AG08395 (cell line): ENCODE measurements at regions not wholly inside any gene's neighbourhood (a gene's known extent, or its start where the extent isn't known, plus 50 kb on each side); places are given as distances from the start of the nearest gene placed in this dataset.

Experiments used
- DNase-seq: peaks from one replicate; pipeline ENCODE4 v3.0.0; 2012; ENCODE audit warnings: mixed read lengths, low spot score

DNA sequence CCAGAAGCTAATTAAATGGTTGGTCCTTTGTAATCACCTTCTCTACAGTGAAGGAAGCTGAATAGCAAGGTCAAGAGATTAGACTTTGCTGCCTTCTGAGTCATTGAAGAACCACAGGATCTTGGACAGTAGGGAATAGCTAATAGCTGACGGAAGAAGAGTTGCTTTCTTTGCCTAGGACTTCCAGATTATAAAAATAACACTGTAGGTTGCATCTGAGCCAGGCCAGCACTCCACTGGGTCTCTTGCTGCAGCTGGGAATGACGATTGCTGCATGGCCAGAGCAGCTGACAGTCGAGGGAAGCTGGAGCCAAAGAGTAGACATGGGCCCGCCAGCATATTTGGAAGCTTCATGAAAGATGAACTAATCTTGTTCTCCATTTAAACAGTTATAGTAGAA lies 81.5 kb upstream of the KCNMB2 start:
- DNase-seq = peak; percentile 64

DNA sequence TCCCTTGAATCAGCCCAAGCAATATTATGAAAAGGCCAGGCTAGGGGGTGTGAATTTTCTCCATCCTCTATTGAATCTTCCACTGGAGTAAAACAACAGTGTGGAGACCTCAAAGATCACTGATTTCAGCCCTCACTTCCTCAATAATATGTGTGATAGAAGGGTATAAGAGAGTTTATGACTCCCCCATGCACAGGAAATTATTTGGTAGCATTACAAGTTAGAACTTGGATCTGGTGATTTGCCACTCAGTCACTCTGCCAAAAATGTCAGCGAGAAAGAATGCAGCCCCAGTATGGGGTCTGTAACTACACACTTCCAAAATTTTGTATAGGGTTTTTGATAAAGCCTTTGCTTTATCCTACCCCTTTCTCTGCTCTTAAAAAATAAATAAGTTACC lies 81.0 kb upstream of the KCNMB2 start:
- no peak for DNase-seq

DNA sequence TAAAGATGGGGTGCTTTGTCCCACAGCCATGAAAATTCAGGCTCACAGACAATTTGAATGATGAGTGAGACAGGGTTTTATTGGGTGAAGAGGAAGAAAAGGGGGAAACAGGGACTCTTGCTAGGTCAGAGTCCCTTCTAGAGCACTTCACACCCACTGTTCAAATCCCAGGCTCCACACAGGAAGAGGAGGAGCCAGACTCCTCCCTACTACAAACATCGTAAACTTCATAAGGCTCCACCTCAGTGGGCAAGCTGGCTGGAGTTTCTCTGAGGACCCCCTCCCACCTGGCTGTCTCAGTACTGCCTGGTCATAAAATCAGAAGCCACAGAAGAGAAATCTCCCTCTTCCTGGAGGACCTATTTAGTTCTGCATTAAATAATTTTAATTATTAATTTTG lies 80.3 kb upstream of the KCNMB2 start:
- DNase-seq = no peak

DNA sequence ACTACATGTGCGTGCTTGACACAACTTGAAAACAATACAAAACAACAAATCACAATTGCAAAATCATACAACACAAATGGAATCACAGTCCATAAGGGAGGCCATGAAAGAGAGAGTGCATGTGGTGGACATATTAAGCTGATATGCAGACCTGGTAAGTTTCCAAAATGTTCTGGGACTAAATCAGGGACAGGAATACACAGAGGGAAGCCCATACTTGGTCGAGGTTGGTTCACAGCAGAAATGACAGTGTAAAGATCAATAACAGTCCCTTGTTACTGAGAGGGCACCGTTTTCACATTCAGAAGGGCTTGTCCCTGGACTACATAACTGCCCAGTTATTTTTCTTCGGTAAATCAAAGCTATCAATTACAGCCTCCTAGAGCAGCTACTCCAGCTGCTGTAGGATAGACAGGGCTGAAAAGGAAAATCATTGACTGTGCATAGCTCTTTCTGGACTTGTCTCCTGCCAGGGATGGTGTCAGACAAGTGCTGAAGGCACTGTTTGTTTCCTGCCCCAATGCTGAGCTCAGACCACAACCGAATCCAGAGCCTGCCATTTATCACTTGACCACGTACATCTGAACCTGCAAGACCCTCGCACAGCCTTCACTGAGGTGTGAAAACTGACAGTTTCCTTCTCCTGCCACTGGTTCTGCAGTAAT lies 79.5 kb upstream of the KCNMB2 start:
- no peak for DNase-seq

DNA sequence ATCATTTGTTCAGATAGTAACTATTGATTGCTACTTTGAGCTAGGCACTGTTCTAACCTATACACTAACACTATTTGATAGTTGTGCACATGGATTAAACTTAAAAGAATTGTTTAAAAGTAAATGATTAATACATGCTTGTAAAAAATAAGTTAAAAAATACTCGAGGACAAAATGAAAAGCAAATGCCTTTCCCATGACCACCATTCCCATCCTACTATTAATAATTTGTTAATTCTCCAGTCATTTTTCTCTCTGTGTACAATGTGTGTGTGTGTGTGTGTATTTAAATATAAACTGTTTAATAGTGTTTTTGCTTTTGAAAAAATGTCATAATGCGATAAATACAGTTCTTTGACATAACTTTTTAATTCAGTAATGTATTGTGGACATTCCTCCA lies 78.7 kb upstream of the KCNMB2 start:
- no peak for DNase-seq

DNA sequence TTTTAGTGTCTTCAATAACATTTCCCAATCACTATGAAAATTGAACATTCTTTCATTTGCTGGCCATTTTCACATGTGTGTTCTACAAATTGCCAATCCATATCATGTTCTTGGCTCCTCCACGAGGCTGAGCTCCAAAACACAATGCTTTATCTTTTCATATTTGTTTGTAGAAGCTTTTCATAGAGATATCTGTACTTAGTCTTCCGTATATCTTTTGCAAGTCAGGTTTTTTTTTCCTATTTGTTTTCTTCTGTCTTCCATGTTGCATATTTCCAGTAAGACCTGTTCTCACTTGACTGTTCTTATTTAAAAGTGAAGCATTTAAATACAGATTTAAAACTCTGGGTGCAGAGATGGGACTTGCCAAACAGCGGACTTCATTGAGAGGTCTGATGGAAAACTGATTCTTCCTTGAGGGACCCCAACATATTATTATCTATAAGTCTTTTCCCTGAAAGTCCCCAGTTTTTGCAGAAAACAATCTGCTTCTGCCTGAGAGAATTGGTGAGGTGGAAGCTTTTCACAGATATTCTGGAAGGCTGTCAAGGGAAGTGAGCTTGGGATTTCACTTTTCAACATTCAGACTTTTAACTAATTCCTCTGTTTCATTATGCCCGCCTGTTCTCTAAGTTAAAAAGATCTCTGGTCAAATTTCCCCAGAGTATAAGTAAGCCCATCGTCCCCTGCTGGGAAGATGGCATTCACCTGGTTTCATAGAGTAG lies 77.8 kb upstream of the KCNMB2 start:
- DNase-seq = no peak

DNA sequence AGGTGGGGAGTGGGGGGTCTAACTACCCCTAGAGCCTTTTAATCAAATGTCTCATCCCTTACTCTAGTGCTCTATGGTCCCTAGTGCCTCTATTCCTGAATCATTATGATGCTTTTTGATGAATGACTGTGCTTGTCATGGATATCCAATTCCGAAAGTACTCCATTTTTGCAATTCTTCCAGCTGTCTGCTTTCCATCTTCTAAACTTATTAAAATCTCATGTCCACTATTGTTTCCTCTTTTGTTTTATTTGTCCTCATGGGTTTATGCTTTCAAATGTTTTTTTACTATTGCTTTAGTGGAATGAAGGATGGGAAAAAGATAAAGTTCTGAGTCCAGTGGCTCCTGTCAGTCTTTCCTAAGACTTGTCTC lies 77.2 kb upstream of the KCNMB2 start:
- DNase-seq = no peak

DNA sequence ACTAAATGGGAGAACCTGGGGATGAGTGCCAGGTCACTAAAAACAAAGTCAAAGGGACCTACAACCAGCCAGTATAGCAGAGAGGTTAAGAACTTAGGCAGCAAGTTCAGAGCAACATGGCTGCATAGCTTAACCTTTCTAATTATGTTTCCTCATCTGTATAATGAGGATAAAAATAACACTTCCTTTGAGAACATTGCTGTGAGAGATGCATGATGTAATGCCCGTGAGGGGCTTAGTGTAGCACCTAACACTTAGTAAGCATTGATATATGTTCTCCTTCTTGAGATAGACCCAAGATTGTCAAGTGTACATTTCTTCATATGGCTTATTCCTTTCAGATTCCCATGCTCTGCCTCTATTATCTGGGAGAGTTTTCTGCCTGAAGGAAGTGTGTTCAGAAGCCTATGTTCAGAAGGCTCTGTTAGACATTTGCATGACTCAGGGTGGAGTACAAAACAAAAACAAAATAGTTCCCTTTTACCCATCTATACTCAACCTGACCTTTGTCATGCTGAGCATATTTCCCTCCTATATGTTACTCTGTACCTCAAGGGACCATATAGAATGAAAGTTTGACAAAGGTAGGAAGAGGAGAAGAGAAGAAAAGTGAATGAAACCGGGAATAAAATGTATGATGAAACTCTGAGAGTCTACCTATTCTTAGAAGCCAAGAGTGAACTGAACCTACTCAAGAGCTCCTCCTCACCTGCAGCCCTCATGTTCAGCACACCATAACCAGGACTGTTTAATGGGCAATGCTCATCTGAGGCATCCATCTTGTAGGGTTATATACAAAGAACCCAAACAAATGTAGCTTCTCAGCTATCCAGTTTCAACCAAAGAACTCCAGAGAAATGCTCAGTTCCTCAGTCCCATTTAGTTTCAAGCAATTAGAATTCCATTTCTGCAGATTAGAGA lies 70.7 kb upstream of the KCNMB2 start:
- no peak for DNase-seq

DNA sequence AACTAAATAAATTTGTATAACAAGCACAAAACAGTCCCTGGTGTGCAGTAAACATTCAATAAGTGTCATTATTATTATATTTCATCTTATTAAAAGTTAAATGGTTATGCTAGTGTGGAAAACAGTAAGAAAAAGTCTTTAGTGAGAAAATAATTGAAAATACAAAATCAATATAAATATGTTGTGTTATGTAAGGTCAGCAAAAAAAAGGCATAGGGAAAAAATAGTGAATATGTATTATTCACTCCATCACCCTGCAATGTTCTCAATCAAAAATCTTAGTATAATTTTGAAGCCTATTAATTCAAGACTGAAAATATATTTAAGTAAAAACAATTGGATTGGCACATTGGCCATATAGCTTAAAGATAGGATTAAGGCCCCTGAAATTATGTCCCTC lies 63.3 kb upstream of the KCNMB2 start:
- DNase-seq = no peak

DNA sequence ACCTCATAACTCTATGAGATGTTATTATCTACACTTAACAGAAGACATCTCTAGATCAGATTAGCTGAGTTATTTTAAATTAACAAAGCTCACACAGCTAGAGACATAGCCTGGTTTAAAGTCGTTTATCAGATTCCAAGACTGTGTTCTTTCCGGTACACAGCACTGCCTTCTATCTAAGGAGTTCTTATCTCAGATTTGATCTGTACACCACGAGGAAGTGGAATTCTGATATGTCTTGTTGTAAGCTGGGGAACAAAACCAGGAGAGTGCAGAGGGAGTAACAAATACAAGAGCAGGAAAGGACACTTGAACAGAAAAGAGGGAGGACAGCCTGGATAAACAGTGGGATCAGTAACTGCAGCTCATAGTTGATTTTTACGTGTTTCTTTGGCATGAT lies 61.7 kb upstream of the KCNMB2 start:
- no peak for DNase-seq

DNA sequence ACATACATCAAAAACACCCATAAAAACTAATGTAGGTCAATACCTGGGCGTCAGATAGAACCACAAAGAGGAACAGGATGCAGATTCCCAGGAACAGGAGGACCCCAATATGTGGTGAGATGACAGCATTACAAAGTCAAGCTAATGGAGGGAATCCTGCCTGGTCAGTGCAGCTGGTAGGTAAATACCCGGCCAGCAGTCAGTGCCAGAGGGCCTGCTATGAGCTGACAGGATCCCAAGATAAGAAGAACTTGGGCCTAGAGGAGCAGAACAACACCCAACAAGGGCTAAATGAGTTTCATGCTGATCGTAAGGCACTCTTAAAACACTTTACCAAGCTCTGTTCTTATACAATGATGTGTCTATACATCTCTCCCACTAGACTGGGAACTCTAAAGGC lies 61.2 kb upstream of the KCNMB2 start:
- DNase-seq = no peak

DNA sequence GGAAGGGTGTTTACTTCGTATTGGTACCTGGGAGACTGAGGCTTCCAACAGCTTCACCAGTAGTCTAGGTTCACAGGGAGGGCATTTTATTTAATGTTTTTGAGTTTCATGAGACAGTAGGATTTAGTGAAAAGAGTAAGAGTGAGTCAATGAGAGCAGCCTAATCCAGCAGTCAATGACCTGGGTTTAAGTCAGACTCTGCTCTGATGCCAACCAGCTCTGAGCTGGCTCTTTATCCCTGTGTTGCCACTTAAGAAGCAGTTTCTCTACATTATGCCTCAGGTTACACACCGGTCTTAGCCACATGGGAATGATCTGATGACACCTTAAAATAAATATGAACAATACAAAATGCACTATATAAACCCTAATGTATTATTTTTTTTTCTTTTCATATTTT lies 59.4 kb upstream of the KCNMB2 start:
- DNase-seq = peak; percentile 11

DNA sequence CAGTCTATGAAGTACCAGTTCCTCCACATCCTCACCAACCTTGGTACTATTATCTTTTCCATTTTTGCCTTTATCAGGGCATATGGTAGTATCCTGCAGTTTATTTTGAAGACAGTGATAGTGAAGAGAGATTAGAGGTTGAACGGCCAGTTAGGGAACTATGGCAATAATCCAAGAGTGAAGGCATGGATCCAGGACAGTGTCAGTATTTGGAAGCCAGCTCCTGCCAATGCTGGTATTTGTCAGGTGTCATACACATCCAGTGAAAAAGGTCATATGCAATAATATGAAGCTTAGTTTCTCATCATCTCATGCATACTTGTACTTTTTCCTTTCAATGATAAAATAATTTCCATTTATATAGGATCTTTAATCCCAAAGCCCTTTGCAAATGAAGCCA lies 56.8 kb upstream of the KCNMB2 start:
- no peak for DNase-seq

DNA sequence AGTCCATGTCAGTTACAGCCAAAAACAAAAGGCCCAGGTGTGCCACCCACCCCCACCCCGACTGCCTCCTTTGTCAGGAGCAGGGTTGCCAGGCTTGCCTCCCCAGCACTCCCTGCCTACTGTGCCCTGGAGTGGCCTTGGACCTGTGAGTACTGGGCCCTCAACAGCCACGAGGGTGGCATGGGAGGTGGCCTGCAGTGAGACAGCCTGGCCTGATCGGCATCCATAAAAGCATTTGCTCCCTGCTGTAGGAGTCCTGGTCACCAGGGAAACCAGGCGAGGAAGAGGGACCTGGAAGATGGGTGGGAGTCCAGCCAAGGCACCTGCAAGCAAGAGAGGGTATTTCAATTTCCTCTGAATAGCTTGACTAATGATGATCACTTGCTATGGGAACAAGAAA lies 56.4 kb upstream of the KCNMB2 start:
- no peak for DNase-seq

DNA sequence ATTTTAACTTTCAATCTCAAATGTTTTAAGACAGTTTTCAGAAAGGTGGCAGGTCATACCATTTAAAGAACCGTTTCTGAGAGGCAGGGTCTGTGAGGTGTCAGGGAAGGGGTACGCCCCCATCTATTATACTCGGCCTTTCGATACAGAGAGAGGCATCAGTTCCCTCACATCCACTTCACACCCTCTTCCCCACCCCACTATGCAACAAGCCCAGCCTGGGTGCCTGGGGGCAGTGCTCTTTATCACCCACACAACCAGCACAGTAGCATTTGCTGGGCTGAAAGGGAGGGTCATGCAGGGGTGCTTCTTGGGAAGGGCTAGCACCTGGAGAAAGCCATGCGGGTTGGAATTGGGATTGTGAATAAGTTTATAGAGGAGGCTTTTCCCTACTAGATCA lies 56.0 kb upstream of the KCNMB2 start:
- no peak for DNase-seq

DNA sequence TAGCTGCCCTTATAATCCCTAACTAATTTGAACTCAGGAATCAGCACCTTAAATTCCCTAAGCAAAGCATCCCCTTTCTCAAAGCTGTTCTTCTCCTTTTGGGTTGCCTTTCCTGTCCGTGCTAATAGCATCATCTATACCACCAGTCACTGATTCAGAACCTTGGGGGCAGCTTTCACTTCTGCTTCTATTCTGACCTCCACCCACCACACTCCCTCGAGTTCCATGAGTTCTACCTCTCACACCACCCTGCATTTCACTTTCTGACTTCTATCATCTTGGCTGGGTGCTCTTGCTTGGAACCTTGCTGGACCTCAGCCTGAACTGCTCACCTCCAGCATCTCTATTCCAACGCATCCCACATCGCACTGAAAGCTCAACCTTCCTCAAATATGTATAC lies 55.4 kb upstream of the KCNMB2 start:
- DNase-seq = no peak

DNA sequence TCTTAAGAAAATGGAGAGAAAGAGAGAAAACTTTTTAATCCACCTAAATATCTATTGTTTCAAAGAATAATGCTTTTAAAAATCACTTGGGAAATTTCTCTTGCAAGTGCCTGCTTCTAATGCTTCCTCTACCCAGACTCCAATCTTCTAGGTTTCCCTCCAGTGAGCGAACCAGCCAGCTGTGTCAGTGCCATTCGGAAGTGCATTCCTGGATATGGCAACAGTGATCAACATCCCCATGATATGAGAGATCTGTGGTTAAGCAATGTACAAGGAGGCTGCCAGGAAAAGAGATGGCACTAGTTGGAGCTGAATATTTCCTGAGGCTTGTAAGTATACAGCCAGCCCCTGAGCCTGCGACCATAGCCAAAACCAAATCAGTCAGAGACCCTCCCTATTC lies 53.3 kb upstream of the KCNMB2 start:
- DNase-seq = peak; percentile 22

DNA sequence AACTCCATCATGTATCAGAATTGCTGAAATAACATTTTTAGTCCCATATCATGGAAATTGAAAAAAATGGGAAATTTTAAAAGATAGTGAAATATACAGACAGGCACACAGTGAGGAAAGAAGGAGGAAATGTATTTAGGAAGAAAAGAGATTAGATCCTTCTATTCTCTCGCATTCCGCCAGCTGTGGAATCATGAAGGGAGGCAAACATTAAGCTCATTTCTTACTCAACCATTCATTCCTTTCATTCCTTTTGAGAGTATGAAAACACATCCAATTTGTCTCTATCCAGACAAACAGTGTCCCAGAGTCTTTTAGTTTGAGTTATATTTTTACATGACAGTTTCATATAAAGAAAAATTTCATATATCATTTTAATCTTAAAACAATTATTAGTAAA lies 52.5 kb upstream of the KCNMB2 start:
- DNase-seq = peak; percentile 51

DNA sequence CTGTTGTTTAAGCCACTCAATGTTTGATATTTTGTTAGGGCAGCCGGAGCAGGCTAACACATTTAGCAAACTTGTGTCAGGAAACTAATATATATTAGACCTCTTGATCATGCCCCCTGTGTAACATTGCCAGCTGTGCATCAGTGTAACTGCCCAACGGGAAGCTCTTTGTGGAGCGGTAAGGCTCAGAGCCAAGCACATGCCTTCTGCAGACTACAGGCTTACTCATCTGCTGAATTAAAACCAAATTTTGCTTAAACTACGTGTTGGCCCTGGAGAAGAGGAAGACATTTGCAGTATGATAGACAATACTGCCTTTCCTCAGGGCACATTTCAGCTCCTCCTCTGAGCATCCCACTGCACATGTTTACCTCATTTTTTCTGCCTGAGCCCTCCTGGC lies 50.5 kb upstream of the KCNMB2 start:
- peak; percentile 87 for DNase-seq
